T-helper 1 cell treated with Interleukin-12 subunit alpha and Interleukin-12 subunit beta and Interleukin-4 antibody, amounts not matched to agents 30 ng/mL and 1 ng/mL, for 36 hours (primary cell): ENCODE measurements at regions not wholly inside any gene's neighbourhood (a gene's known extent, or its start where the extent isn't known, plus 50 kb on each side); places are given as distances from the start of the nearest gene placed in this dataset.

Experiments used
- intact Hi-C: fragments of 100-400 bp; cut with micrococcal nuclease; formaldehyde crosslinking; loops from one replicate; pipeline ENCODE4 v1.15.1; 2024

GRCh38 chr2:126790987-126791780 is 107.5 kb upstream of the TEX51 start:
- intact Hi-C loops = no loop called here

- intact Hi-C loops = no loop called here
Observed at GRCh38 chr2:126792186-126792585, 106.5 kb upstream of the TEX51 start.

GRCh38 chr2:126792993-126793392 is 105.7 kb upstream of the TEX51 start:
- intact Hi-C loops = no loop called here

- intact Hi-C loops = no loop called here
Observed at GRCh38 chr2:126793885-126794613, 104.6 kb upstream of the TEX51 start.

GRCh38 chr2:126795656-126796055 is 103.0 kb upstream of the TEX51 start:
- intact Hi-C loops = no loop called here

GRCh38 chr2:126796931-126797621 is 101.6 kb upstream of the TEX51 start:
- intact Hi-C loops = no loop called here

- intact Hi-C loops = no loop called here
Observed at GRCh38 chr2:126797622-126798275, 100.9 kb upstream of the TEX51 start.

GRCh38 chr2:126798276-126799140 is 100.2 kb upstream of the TEX51 start:
- intact Hi-C loops = no loop called here

- intact Hi-C loops = no loop called here
Observed at GRCh38 chr2:126799301-126799700, 99.4 kb upstream of the TEX51 start.

GRCh38 chr2:126801473-126801872 is 97.2 kb upstream of the TEX51 start:
- intact Hi-C loops = no loop called here

- intact Hi-C loops = no loop called here
Observed at GRCh38 chr2:126802316-126802715, 96.4 kb upstream of the TEX51 start.

- intact Hi-C loops = no loop called here
Observed at GRCh38 chr2:126802774-126803433, 95.8 kb upstream of the TEX51 start.

GRCh38 chr2:126803434-126803775 is 95.3 kb upstream of the TEX51 start:
- intact Hi-C loops = no loop called here

- intact Hi-C loops = no loop called here
Observed at GRCh38 chr2:126804347-126804746, 94.3 kb upstream of the TEX51 start.

GRCh38 chr2:126808929-126809328 is 89.8 kb upstream of the TEX51 start:
- intact Hi-C loops = no loop called here

- intact Hi-C loops = no loop called here
Observed at GRCh38 chr2:126809340-126809739, 89.3 kb upstream of the TEX51 start.

- intact Hi-C loops = no loop called here
Observed at GRCh38 chr2:126810001-126810400, 88.7 kb upstream of the TEX51 start.

GRCh38 chr2:126811101-126811500 is 87.6 kb upstream of the TEX51 start:
- intact Hi-C loops = no loop called here

- intact Hi-C loops = no loop called here
Observed at GRCh38 chr2:126817172-126817571, 81.5 kb upstream of the TEX51 start.

- intact Hi-C loops = no loop called here
Observed at GRCh38 chr2:126822115-126822514, 76.6 kb upstream of the TEX51 start.
